ENCODE measurements at regions not wholly inside any gene's neighbourhood (a gene's known extent, or its start where the extent isn't known, plus 50 kb on each side); places are given as distances from the start of the nearest gene placed in this dataset.

GRCh38 chr5:58231041-58231440 lies 228.8 kb downstream of the PLK2 start:
- WGBS, 2 donors, result 3 to 4% methylated on average over 1 of the region's 1 CpG
- H3K4me3 ChIP-seq (ENCODE audit: low read length in 2 of 2), result no peak overlapping the region
- H3K27ac ChIP-seq (ENCODE audit: low read depth in 1 of 2, low read length in 2 of 2), result peak overlapping the region in 1 of 2 donors; percentile 40
- no peaks in the 10 kb centered on the region for H3K9me3 ChIP-seq (ENCODE audit: control insufficient read depth, low read length)
- no peak for ATAC-seq (ENCODE audit: low FRiP score)
- intact Hi-C loops (cut with DNase I), result no loop called here
- no peaks in the 10 kb centered on the region for H3K36me3 ChIP-seq (ENCODE audit: control insufficient read depth in 1 of 2, insufficient read depth in 2 of 2, low read length in 1 of 2)
- no peaks in the 10 kb centered on the region for H3K27me3 ChIP-seq (ENCODE audit: control insufficient read depth in 1 of 2, insufficient read depth in 2 of 2, low read length in 1 of 2)
- H3K4me1 ChIP-seq (ENCODE audit: control insufficient read depth in 1 of 2, insufficient read depth in 2 of 2, low read length in 2 of 2), result peaks cover 1 to 3% of the 10 kb centered on the region in 2 donors
- DNase-seq, result no peak

GRCh38 chr5:58228896-58229295 lies 231.0 kb downstream of the PLK2 start:
- H3K36me3 ChIP-seq (ENCODE audit: control insufficient read depth in 1 of 2, insufficient read depth in 2 of 2, low read length in 1 of 2), result no peaks in the 10 kb centered on the region
- 24 to 27% methylated on average over 5 of the region's 5 CpGs for WGBS, 2 donors
- ATAC-seq (ENCODE audit: low FRiP score) (no peak), DNase-seq (no peak)
- H3K27ac ChIP-seq (ENCODE audit: low read depth in 1 of 2, low read length in 2 of 2), result no peak overlapping the region
- peaks cover 4 to 5% of the 10 kb centered on the region in 2 donors for H3K4me1 ChIP-seq (ENCODE audit: control insufficient read depth in 1 of 2, insufficient read depth in 2 of 2, low read length in 2 of 2)
- H3K9me3 ChIP-seq (ENCODE audit: control insufficient read depth, low read length), result no peaks in the 10 kb centered on the region
- intact Hi-C loops (cut with DNase I), result no loop called here
- no peaks in the 10 kb centered on the region for H3K27me3 ChIP-seq (ENCODE audit: control insufficient read depth in 1 of 2, insufficient read depth in 2 of 2, low read length in 1 of 2)
- no peak overlapping the region for H3K4me3 ChIP-seq (ENCODE audit: low read length in 2 of 2)

GRCh38 chr5:58227858-58228257 lies 232.0 kb downstream of the PLK2 start:
- ATAC-seq (ENCODE audit: low FRiP score), result no peak
- H3K9me3 ChIP-seq (ENCODE audit: control insufficient read depth, low read length), result no peaks in the 10 kb centered on the region
- H3K27ac ChIP-seq (ENCODE audit: low read depth in 1 of 2, low read length in 2 of 2), result peak overlapping the region in 1 of 2 donors; percentile 57
- WGBS, 2 donors, result 64 to 67% methylated on average over 3 of the region's 3 CpGs
- H3K27me3 ChIP-seq (ENCODE audit: control insufficient read depth in 1 of 2, insufficient read depth in 2 of 2, low read length in 1 of 2), result no peaks in the 10 kb centered on the region
- peaks cover 4 to 5% of the 10 kb centered on the region in 2 donors for H3K4me1 ChIP-seq (ENCODE audit: control insufficient read depth in 1 of 2, insufficient read depth in 2 of 2, low read length in 2 of 2)
- intact Hi-C loops (cut with DNase I), result loop anchor here in 1 of 2 donors (2.0 kb wide), 1 partner anchor 233 kb away; the partner anchor contains the start of gene PLK2
- no peak for DNase-seq
- H3K36me3 ChIP-seq (ENCODE audit: control insufficient read depth in 1 of 2, insufficient read depth in 2 of 2, low read length in 1 of 2), result no peaks in the 10 kb centered on the region
- no peak overlapping the region for H3K4me3 ChIP-seq (ENCODE audit: low read length in 2 of 2)

GRCh38 chr5:58224661-58225060 lies 235.2 kb downstream of the PLK2 start:
- DNase-seq, result no peak
- Histone ChIP-seq H3K4me1 (ENCODE audit: control insufficient read depth in 1 of 2, insufficient read depth in 2 of 2, low read length in 2 of 2) (peaks cover 2 to 5% of the 10 kb centered on the region in 2 donors), H3K27ac (ENCODE audit: low read depth in 1 of 2, low read length in 2 of 2) (no peak overlapping the region), H3K36me3 (ENCODE audit: control insufficient read depth in 1 of 2, insufficient read depth in 2 of 2, low read length in 1 of 2) (no peaks in the 10 kb centered on the region), H3K9me3 (ENCODE audit: control insufficient read depth, low read length) (no peaks in the 10 kb centered on the region), H3K27me3 (ENCODE audit: control insufficient read depth in 1 of 2, insufficient read depth in 2 of 2, low read length in 1 of 2) (no peaks in the 10 kb centered on the region), H3K4me3 (ENCODE audit: low read length in 2 of 2) (no peak overlapping the region)
- ATAC-seq (ENCODE audit: low FRiP score), result no peak
- intact Hi-C loops (cut with DNase I), result no loop called here
- WGBS, 2 donors, result 1 to 5% methylated on average over 5 of the region's 5 CpGs

- peaks cover 2 to 5% of the 10 kb centered on the region in 2 donors for H3K4me1 ChIP-seq (ENCODE audit: control insufficient read depth in 1 of 2, insufficient read depth in 2 of 2, low read length in 2 of 2)
- ATAC-seq (ENCODE audit: low FRiP score), result no peak
- 62 to 65% methylated on average over 4 of the region's 4 CpGs for WGBS, 2 donors
- no peak overlapping the region for H3K27ac ChIP-seq (ENCODE audit: low read depth in 1 of 2, low read length in 2 of 2)
- H3K4me3 ChIP-seq (ENCODE audit: low read length in 2 of 2), result no peak overlapping the region
- DNase-seq, result no peak
- no peaks in the 10 kb centered on the region for H3K36me3 ChIP-seq (ENCODE audit: control insufficient read depth in 1 of 2, insufficient read depth in 2 of 2, low read length in 1 of 2)
- no peaks in the 10 kb centered on the region for H3K9me3 ChIP-seq (ENCODE audit: control insufficient read depth, low read length)
- intact Hi-C loops (cut with DNase I), result no loop called here
- no peaks in the 10 kb centered on the region for H3K27me3 ChIP-seq (ENCODE audit: control insufficient read depth in 1 of 2, insufficient read depth in 2 of 2, low read length in 1 of 2)
Observed at GRCh38 chr5:58224221-58224620, 235.7 kb downstream of the PLK2 start.

- Histone ChIP-seq H3K4me3 (ENCODE audit: low read length in 2 of 2) (no peak overlapping the region), H3K36me3 (ENCODE audit: control insufficient read depth in 1 of 2, insufficient read depth in 2 of 2, low read length in 1 of 2) (no peaks in the 10 kb centered on the region)
- intact Hi-C loops (cut with DNase I), result no loop called here
Observed at GRCh38 chr5:58215364-58215763, 244.5 kb downstream of the PLK2 start.

GRCh38 chr5:58211441-58211840 lies 248.4 kb downstream of the PLK2 start:
- ATAC-seq (ENCODE audit: low FRiP score), result no peak
- no peak overlapping the region for H3K27ac ChIP-seq (ENCODE audit: low read depth in 1 of 2, low read length in 2 of 2)
- no peaks in the 10 kb centered on the region for H3K4me1 ChIP-seq (ENCODE audit: control insufficient read depth in 1 of 2, insufficient read depth in 2 of 2, low read length in 2 of 2)
- DNase-seq, result no peak
- H3K9me3 ChIP-seq (ENCODE audit: control insufficient read depth, low read length), result no peaks in the 10 kb centered on the region
- intact Hi-C loops (cut with DNase I), result no loop called here
- no peak overlapping the region for H3K4me3 ChIP-seq (ENCODE audit: low read length in 2 of 2)
- WGBS, 2 donors, result 82 to 89% methylated on average over 1 of the region's 1 CpG
- H3K27me3 ChIP-seq (ENCODE audit: control insufficient read depth in 1 of 2, insufficient read depth in 2 of 2, low read length in 1 of 2), result no peaks in the 10 kb centered on the region
- H3K36me3 ChIP-seq (ENCODE audit: control insufficient read depth in 1 of 2, insufficient read depth in 2 of 2, low read length in 1 of 2), result no peaks in the 10 kb centered on the region

More at GRCh38 chr5:58215364-58215763, 244.5 kb downstream of the PLK2 start:
- no peak for DNase-seq
- Histone ChIP-seq H3K9me3 (ENCODE audit: control insufficient read depth, low read length) (no peaks in the 10 kb centered on the region), H3K27me3 (ENCODE audit: control insufficient read depth in 1 of 2, insufficient read depth in 2 of 2, low read length in 1 of 2) (no peaks in the 10 kb centered on the region), H3K4me1 (ENCODE audit: control insufficient read depth in 1 of 2, insufficient read depth in 2 of 2, low read length in 2 of 2) (no peaks in the 10 kb centered on the region), H3K27ac (ENCODE audit: low read depth in 1 of 2, low read length in 2 of 2) (no peak overlapping the region)
- no peak for ATAC-seq (ENCODE audit: low FRiP score)

GRCh38 chr5:58208674-58209073 lies 251.2 kb downstream of the PLK2 start:
- Histone ChIP-seq H3K4me1 (ENCODE audit: control insufficient read depth in 1 of 2, insufficient read depth in 2 of 2, low read length in 2 of 2) (peaks cover 2 to 4% of the 10 kb centered on the region in 2 donors), H3K27me3 (ENCODE audit: control insufficient read depth in 1 of 2, insufficient read depth in 2 of 2, low read length in 1 of 2) (no peaks in the 10 kb centered on the region), H3K27ac (ENCODE audit: low read depth in 1 of 2, low read length in 2 of 2) (no peak overlapping the region), H3K36me3 (ENCODE audit: control insufficient read depth in 1 of 2, insufficient read depth in 2 of 2, low read length in 1 of 2) (no peaks in the 10 kb centered on the region), H3K4me3 (ENCODE audit: low read length in 2 of 2) (no peak overlapping the region), H3K9me3 (ENCODE audit: control insufficient read depth, low read length) (no peaks in the 10 kb centered on the region)
- intact Hi-C loops (cut with DNase I), result no loop called here
- no peak for DNase-seq
- 91% methylated on average over 7 of the region's 7 CpGs for WGBS, 2 donors
- ATAC-seq (ENCODE audit: low FRiP score), result no peak

- Histone ChIP-seq H3K27ac (ENCODE audit: low read depth in 1 of 2, low read length in 2 of 2) (no peak overlapping the region), H3K9me3 (ENCODE audit: control insufficient read depth, low read length) (no peaks in the 10 kb centered on the region), H3K4me1 (ENCODE audit: control insufficient read depth in 1 of 2, insufficient read depth in 2 of 2, low read length in 2 of 2) (peaks cover 2 to 4% of the 10 kb centered on the region in 2 donors), H3K36me3 (ENCODE audit: control insufficient read depth in 1 of 2, insufficient read depth in 2 of 2, low read length in 1 of 2) (no peaks in the 10 kb centered on the region), H3K4me3 (ENCODE audit: low read length in 2 of 2) (no peak overlapping the region), H3K27me3 (ENCODE audit: control insufficient read depth in 1 of 2, insufficient read depth in 2 of 2, low read length in 1 of 2) (no peaks in the 10 kb centered on the region)
- DNase-seq (no peak), ATAC-seq (ENCODE audit: low FRiP score) (no peak)
- 4 to 6% methylated on average over 1 of the region's 1 CpG for WGBS, 2 donors
- intact Hi-C loops (cut with DNase I), result no loop called here
Observed at GRCh38 chr5:58207076-58207475, 252.8 kb downstream of the PLK2 start.

Measured in aorta (tissue), 5 donors.